ENCODE measurements at regions not wholly inside any gene's neighbourhood (a gene's known extent, or its start where the extent isn't known, plus 50 kb on each side); places are given as distances from the start of the nearest gene placed in this dataset.

- DNase-seq (ENCODE audit: low read depth, low spot score), result no peak
- no peak overlapping the region for H3K9ac ChIP-seq (ENCODE audit: insufficient read length)
- H3K36me3 ChIP-seq (ENCODE audit: insufficient read depth, low read length), result no peaks in the 10 kb centered on the region
- H3K9me3 ChIP-seq (ENCODE audit: low read depth, low read length), result no peaks in the 10 kb centered on the region
- no peak overlapping the region for H3K4me3 ChIP-seq
- TF ChIP-seq FOXP2 (optimal IDR thresholded peaks at IDR 0.05; ENCODE audit: control extremely low read depth, extremely low read length, insufficient read depth), result no peak
- TF ChIP-seq EZH2 (IDR thresholded peaks at IDR 0.05), result no peak
- TF ChIP-seq POLR2AphosphoS5 (IDR thresholded peaks at IDR 0.05; ENCODE audit: borderline replicate concordance, low read depth, low read length), result no peak
- H3K27ac ChIP-seq, result no peak overlapping the region
Observed at GRCh38 chr9:105858006-105858690, 163.8 kb downstream of the TMEM38B start.

- Histone ChIP-seq H3K36me3 (ENCODE audit: insufficient read depth, low read length) (no peaks in the 10 kb centered on the region), H3K4me3 (no peak overlapping the region), H3K9ac (ENCODE audit: insufficient read length) (no peak overlapping the region), H3K9me3 (ENCODE audit: low read depth, low read length) (no peaks in the 10 kb centered on the region), H3K27ac (no peak overlapping the region)
- TF ChIP-seq POLR2AphosphoS5 (IDR thresholded peaks at IDR 0.05; ENCODE audit: borderline replicate concordance, low read depth, low read length), result no peak
- no peak for DNase-seq (ENCODE audit: low read depth, low spot score)
Observed at GRCh38 chr9:105858877-105859276, 164.5 kb downstream of the TMEM38B start.

GRCh38 chr9:105859428-105860091, 165.2 kb downstream of the TMEM38B start:
- Histone ChIP-seq H3K9me3 (ENCODE audit: low read depth, low read length) (no peaks in the 10 kb centered on the region), H3K36me3 (ENCODE audit: insufficient read depth, low read length) (no peaks in the 10 kb centered on the region), H3K4me3 (no peak overlapping the region), H3K9ac (ENCODE audit: insufficient read length) (no peak overlapping the region), H3K27ac (no peak overlapping the region)
- TF ChIP-seq EZH2 (IDR thresholded peaks at IDR 0.05) (no peak), FOXP2 (optimal IDR thresholded peaks at IDR 0.05; ENCODE audit: control extremely low read depth, extremely low read length, insufficient read depth) (no peak), POLR2AphosphoS5 (IDR thresholded peaks at IDR 0.05; ENCODE audit: borderline replicate concordance, low read depth, low read length) (no peak)
- DNase-seq (ENCODE audit: low read depth, low spot score), result no peak

- Histone ChIP-seq H3K9ac (ENCODE audit: insufficient read length) (no peak overlapping the region), H3K9me3 (ENCODE audit: low read depth, low read length) (no peaks in the 10 kb centered on the region), H3K27ac (no peak overlapping the region), H3K36me3 (ENCODE audit: insufficient read depth, low read length) (no peaks in the 10 kb centered on the region), H3K4me3 (no peak overlapping the region)
- no peak for DNase-seq (ENCODE audit: low read depth, low spot score)
- TF ChIP-seq FOXP2 (optimal IDR thresholded peaks at IDR 0.05; ENCODE audit: control extremely low read depth, extremely low read length, insufficient read depth), result no peak
- no peak for TF ChIP-seq EZH2 (IDR thresholded peaks at IDR 0.05)
- no peak for TF ChIP-seq POLR2AphosphoS5 (IDR thresholded peaks at IDR 0.05; ENCODE audit: borderline replicate concordance, low read depth, low read length)
Observed at GRCh38 chr9:105860516-105860915, 166.2 kb downstream of the TMEM38B start.

- no peak for DNase-seq (ENCODE audit: low read depth, low spot score)
- H3K36me3 ChIP-seq (ENCODE audit: insufficient read depth, low read length), result no peaks in the 10 kb centered on the region
- no peak overlapping the region for H3K4me3 ChIP-seq
- no peak overlapping the region for H3K27ac ChIP-seq
- no peaks in the 10 kb centered on the region for H3K9me3 ChIP-seq (ENCODE audit: low read depth, low read length)
- TF ChIP-seq POLR2AphosphoS5 (IDR thresholded peaks at IDR 0.05; ENCODE audit: borderline replicate concordance, low read depth, low read length), result no peak
- TF ChIP-seq FOXP2 (optimal IDR thresholded peaks at IDR 0.05; ENCODE audit: control extremely low read depth, extremely low read length, insufficient read depth), result no peak
- TF ChIP-seq EZH2 (IDR thresholded peaks at IDR 0.05), result no peak
- H3K9ac ChIP-seq (ENCODE audit: insufficient read length), result no peak overlapping the region
Observed at GRCh38 chr9:105861972-105862371, 167.6 kb downstream of the TMEM38B start.

- H3K36me3 ChIP-seq (ENCODE audit: insufficient read depth, low read length), result no peaks in the 10 kb centered on the region
- DNase-seq (ENCODE audit: low read depth, low spot score), result no peak
- H3K9me3 ChIP-seq (ENCODE audit: low read depth, low read length), result no peaks in the 10 kb centered on the region
- H3K4me3 ChIP-seq, result no peak overlapping the region
- H3K9ac ChIP-seq (ENCODE audit: insufficient read length), result no peak overlapping the region
- TF ChIP-seq EZH2 (IDR thresholded peaks at IDR 0.05) (no peak), FOXP2 (optimal IDR thresholded peaks at IDR 0.05; ENCODE audit: control extremely low read depth, extremely low read length, insufficient read depth) (no peak), POLR2AphosphoS5 (IDR thresholded peaks at IDR 0.05; ENCODE audit: borderline replicate concordance, low read depth, low read length) (no peak)
- no peak overlapping the region for H3K27ac ChIP-seq
Observed at GRCh38 chr9:105864248-105864898, 170.0 kb downstream of the TMEM38B start.

- Histone ChIP-seq H3K36me3 (ENCODE audit: insufficient read depth, low read length) (no peaks in the 10 kb centered on the region), H3K4me3 (no peak overlapping the region), H3K9me3 (ENCODE audit: low read depth, low read length) (no peaks in the 10 kb centered on the region), H3K9ac (ENCODE audit: insufficient read length) (no peak overlapping the region), H3K27ac (no peak overlapping the region)
- no peak for DNase-seq (ENCODE audit: low read depth, low spot score)
- no peak for TF ChIP-seq FOXP2 (optimal IDR thresholded peaks at IDR 0.05; ENCODE audit: control extremely low read depth, extremely low read length, insufficient read depth)
- TF ChIP-seq POLR2AphosphoS5 (IDR thresholded peaks at IDR 0.05; ENCODE audit: borderline replicate concordance, low read depth, low read length), result no peak
- no peak for TF ChIP-seq EZH2 (IDR thresholded peaks at IDR 0.05)
Observed at GRCh38 chr9:105865285-105865684, 170.9 kb downstream of the TMEM38B start.

GRCh38 chr9:105871540-105871939, 177.2 kb downstream of the TMEM38B start:
- Histone ChIP-seq H3K9me3 (ENCODE audit: low read depth, low read length) (no peaks in the 10 kb centered on the region), H3K4me3 (no peak overlapping the region), H3K36me3 (ENCODE audit: insufficient read depth, low read length) (no peaks in the 10 kb centered on the region), H3K9ac (ENCODE audit: insufficient read length) (no peak overlapping the region), H3K27ac (no peak overlapping the region)
- no peak for DNase-seq (ENCODE audit: low read depth, low spot score)
- TF ChIP-seq EZH2 (IDR thresholded peaks at IDR 0.05) (no peak), FOXP2 (optimal IDR thresholded peaks at IDR 0.05; ENCODE audit: control extremely low read depth, extremely low read length, insufficient read depth) (no peak), POLR2AphosphoS5 (IDR thresholded peaks at IDR 0.05; ENCODE audit: borderline replicate concordance, low read depth, low read length) (no peak)

All from SK-N-MC (cell line).